Fibroblast of skin of right biceps (primary cell): ENCODE measurements at regions not wholly inside any gene's neighbourhood (a gene's known extent, or its start where the extent isn't known, plus 50 kb on each side); places are given as distances from the start of the nearest gene placed in this dataset.
"Not testable (repeated sequence)": the region's sequence is repeated elsewhere in the genome, so short reads cannot be mapped to it uniquely, and the experiment has no call there.

Experiments
- DNase-seq: peaks from one replicate; pipeline ENCODE4 v3.0.0-alpha.2; 2013

- DNase-seq: no peak
Measured at GRCh38 chr5:38680094-38680825, 123.8 kb upstream of the LIFR start.

DNA sequence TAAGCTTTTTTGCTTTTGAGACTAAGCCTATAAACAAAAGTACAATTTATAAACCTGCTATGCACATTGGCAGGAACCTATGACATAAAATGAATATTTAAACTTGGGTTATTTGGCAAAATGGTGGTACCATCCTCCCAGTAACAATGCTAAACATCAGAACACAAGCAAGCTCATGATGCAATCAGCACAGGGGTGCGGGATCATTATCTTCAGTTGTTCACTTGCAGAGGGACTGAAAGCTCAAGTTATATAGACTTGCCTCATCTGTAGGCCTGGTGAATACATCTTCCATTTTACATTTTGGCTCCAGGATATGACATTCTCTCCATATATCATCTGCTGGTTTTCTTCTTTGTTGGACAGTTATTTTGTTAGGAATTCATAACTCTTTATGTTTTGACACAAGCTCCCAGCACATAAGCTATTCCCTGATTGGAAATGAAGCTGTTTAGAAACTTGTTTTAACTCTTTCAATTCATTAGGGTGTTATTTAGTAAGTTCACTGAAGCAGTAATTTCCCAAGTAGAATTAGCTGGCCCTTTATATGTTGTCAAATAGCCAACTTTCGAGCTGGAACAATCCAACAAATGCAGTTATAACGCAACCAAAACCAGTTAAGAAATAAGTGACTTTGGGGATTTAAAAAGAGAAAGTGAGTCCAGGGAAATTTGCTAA, 124.7 kb upstream of the LIFR start:
- no peak for DNase-seq

GRCh38 chr5:38681966-38682365, 125.5 kb upstream of the LIFR start:
- no peak for DNase-seq

GRCh38 chr5:38686658-38687057, 130.2 kb upstream of the LIFR start:
- no peak for DNase-seq

GRCh38 chr5:38692346-38692745, 135.9 kb upstream of the LIFR start:
- DNase-seq: peak; percentile 4

DNA sequence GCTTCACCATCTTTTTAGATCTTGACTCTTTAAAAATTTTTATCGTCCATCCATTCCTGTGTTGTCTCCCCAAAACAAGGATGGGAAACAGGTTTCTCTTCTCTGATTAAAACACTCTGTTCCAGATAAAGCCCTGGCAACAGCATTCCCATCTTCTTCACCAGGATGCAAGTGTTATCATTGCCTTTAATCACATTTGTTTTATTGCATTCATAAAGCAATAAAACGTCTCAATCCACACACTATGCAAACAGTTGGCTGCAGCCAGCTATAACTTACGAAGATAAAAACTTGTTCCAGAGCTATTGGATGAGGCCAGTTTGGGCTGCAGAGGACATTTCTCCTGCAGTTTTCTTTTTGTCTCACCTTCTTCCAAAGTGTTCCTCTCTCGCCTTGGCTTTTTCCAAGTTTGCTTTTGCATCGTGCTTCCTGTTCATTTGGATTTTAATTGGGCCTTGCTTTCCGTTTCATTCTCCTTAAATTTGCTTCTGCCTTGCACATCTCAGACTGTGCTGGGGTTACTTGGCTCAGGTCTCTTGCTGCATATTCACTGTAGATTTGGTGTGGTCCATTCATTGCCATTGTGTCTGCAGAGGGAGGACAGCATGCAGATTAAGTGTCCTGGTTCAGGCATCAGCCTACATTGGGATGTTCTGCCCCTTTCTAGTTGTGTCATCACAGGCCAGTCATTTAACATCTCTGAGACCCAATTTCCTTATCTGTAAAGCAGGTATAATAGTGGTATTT, 136.5 kb upstream of the LIFR start:
- DNase-seq: no peak

DNA sequence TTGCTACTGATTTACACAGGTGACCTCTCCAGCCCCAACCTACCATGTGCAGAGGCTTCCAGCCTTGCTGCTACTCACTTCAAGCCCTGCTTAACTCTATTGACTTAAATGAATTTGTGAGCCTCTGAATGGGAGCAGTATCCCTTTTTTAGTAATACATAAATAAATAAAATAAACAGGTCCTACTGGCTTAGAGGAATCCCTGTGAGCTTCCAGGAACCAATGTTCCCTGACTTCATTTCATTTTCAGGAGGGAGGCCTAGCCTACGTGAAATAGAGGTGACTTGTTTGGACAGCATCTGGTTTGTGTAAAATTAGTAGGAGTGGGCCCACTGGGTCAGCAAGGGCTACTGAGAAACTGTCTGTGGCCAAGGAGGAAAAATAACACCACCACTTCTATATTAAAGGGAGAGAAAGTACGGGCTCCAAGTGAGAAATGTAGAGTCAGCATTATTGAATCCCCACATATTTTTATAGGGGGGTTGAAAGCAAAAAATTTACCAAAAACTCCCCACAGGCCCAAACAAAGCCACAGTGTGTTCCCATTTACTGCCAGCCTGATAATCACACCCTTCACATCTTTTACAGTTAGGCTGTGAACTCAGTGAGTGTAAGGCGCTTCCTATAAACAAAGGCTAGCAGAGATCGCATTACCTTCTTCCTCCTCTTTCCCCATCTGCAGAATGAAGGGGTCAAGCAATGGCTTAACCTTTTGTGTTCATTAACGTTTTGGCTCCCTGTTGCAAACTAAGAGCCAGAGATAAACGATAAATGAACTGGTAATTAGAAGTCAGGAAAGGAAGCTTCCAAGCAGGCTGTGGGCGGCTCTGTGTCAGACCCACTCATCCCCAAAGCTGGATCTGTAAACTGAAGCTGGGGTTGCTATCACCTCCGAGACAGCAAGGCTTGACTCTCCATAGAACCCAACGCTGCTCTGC, 138.8 kb upstream of the LIFR start:
- DNase-seq: no peak

DNA sequence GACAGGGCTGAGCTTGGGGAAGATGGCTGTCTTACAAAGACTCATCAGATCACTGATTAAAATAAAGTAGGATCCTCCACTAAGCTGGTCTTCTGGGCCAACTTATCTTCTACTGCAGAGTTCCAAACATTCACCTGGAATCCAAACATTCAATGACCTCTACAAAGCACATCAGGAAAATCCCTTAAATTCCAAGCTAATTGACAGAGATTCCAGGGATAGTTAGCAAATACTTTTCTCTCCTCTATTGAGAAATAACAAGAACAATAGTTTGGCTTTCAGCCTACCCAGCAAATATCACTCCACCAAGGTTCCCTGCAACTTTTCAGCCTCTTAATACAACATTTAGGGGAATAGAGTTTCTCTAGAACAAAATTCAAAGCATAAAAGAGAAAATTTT, 140.6 kb upstream of the LIFR start:
- peak; percentile 51 for DNase-seq

DNA sequence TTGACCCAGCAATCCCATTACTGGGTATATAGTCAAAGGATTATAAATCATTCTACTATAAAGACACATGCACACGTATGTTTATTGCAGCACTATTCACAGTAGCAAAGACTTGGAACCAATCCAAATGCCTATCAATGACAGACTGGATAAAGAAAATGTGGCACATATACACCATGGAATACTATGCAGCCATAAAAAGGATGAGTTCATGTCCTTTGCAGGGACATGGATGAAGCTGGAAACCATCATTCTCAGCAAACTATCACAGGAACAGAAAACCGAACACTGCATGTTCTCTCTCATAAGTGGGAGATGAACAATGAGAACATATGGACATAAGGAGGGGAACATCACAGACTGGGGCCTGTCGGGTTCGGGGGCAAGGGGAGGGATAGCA, 140.3 kb upstream of the OSMR start:
- not testable (repeated sequence) for DNase-seq

DNA sequence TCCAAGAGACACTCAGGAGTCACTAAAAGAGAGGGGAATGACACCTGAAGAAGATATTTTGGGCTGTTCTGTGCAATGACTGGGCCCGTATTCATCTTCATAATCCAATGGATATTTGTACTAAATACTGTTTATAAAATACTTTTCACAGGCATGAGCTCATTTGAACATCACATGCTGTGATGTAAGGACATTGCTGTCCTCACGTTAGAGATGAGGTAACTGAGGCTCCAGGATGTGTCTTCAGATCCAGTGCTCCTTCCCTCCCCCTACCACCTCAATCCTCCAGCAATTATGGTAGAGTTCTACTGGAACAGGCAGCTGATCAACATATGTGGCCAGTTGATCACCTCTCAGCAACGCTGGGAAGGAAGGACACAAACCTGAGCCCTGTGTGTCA, 139.4 kb upstream of the OSMR start:
- no peak for DNase-seq

DNA sequence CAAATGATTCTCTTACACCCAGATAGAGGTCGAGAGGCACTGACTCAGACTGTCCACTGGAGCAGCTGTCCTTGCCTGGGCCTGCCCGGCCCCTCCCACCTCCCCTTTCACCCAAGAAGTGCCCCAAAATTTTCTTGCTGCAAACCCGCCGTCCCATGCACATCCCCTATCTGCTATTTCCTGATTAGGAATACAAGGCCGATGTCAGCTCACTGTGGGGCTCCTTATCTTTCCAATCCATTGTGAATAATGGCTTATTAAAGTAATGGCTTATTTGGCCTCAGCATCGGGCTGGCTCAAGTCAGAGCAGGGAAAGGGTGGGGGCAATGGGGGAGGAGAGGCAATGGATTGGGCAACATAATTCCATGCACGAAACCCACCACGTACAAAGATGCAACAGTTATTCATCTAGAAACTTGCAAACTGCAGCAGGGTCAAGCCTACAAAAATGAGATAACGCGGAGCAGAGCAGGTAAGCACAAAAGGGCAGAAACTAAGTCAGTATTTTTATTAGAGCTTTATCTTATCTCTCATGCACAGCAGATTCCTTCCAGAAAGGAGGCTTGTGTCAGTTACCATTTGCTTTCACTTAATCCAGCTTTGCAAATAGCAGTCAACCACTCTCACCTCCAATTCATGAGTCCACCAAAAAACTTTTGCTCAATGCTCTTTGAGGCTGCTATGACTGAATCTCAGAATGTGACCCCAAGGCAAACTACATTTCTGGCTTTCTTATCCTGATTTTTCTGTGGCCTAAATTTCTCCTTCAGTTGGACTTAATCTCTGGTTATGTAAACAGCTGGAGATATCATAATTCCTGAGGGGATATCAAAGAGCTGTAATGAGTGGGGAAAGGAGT, 138.2 kb upstream of the OSMR start:
- no peak for DNase-seq

- DNase-seq: peak; percentile 24
Measured at GRCh38 chr5:38709678-38710306, 136.0 kb upstream of the OSMR start.

- DNase-seq: no peak
Measured at GRCh38 chr5:38710627-38711026, 135.2 kb upstream of the OSMR start.

GRCh38 chr5:38712391-38712790, 133.4 kb upstream of the OSMR start:
- DNase-seq: no peak

DNA sequence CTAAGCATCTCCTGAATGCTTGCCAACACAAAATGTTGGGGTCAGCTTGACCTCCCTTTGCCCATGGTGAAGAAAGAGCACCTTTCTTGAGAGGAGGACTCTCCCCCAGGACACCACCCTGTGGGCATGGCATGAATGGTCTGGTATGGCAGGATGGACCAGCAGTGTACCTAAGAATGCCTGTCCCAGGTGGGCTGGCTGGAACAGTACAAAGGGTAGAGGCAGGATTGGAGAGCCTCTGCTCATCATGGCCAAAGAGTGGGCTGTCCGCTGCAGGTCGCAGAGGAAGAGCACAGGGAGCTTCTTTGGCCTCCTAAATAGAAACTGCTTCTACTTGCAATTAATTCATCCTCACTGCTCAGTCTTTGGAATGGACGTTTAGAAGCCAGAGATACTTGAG, 131.6 kb upstream of the OSMR start:
- DNase-seq: no peak

GRCh38 chr5:38714703-38715355, 131.0 kb upstream of the OSMR start:
- DNase-seq: no peak

GRCh38 chr5:38715696-38716095, 130.1 kb upstream of the OSMR start:
- no peak for DNase-seq

DNA sequence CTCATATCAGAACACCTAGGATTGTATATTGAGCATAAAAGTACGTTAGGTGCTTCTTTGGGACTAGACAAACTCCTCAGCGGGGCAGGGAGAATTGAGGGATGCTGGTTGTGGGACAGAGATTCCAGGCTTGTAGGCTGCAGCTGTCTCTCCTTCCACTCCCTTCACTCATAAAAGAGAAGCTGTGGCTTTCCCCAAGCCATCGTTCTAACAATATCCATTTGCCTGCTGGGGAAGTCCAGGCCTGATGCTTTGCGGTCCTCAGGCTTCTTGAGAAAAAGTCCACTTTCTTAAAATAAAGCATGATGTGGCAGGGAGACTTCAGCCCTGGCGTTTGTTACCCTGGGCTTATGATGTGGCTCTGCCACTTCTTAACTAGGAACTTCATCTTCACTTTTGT, 129.3 kb upstream of the OSMR start:
- no peak for DNase-seq

- DNase-seq: peak; percentile 40
Measured at GRCh38 chr5:38718771-38719391, 126.9 kb upstream of the OSMR start.

DNA sequence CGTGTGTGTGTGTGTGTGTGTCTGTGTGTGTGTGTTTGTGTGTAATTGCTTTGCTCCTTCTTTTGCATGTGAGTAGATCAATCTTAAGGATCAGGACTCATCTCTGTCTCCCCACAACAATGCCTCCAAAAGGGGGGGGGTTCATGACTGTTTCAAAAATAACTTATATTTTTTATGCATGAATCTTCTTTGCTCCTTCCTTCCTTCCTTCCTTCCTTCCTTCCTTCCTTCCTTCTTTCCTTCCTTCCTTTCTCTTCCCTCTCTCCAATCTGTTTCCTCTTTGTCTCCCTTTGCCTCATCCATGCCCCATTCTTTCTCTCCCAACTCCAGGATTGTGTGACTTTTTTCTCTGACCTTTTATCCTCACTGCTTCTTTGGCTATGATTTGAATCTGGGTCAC, 126.4 kb upstream of the OSMR start:
- no peak for DNase-seq
